ENCODE measurements at regions not wholly inside any gene's neighbourhood (a gene's known extent, or its start where the extent isn't known, plus 50 kb on each side); places are given as distances from the start of the nearest gene placed in this dataset.

DNA sequence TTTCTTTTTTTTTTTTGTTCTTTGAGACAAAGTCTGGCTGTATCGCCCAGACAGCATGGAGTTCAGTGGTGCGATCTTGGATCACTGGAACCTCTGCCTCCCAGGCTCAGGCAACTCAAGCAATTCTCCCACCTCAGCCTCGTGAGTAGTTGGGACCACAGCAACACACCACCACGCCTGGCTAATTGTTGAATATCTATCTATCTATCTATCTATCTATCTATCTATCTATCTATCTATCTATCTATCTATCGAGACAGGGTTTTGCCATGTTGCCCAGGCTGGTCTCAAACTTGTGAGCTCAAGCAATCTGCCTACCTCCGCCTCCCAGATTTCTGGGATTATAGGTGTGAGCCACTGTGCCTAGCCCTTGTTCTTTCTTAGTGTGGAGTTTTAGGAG is 143.3 kb upstream of the DPH6 start:
- H4K20me1 ChIP-seq (ENCODE audit: insufficient read depth), result no peaks in the 10 kb centered on the region
- H3K9me2 ChIP-seq (ENCODE audit: insufficient read depth, low read length), result no peaks in the 10 kb centered on the region
- no peak overlapping the region for H2AFZ ChIP-seq (ENCODE audit: low read depth, low read length)
- H3K79me2 ChIP-seq (replicated peaks; ENCODE audit: insufficient read depth, low read length), result no peaks in the 10 kb centered on the region
- no peaks in the 10 kb centered on the region for H3K9me3 ChIP-seq (ENCODE audit: low read length)
- no peak overlapping the region for H3K4me3 ChIP-seq (ENCODE audit: low read length)
- no peaks in the 10 kb centered on the region for H3K27me3 ChIP-seq (ENCODE audit: insufficient read depth, low read depth, low read length)
- no peaks in the 10 kb centered on the region for H3K36me3 ChIP-seq (ENCODE audit: insufficient read depth, low read length)
- H3K9ac ChIP-seq (ENCODE audit: low read length), result no peak overlapping the region
- TF ChIP-seq, protein P1, sequence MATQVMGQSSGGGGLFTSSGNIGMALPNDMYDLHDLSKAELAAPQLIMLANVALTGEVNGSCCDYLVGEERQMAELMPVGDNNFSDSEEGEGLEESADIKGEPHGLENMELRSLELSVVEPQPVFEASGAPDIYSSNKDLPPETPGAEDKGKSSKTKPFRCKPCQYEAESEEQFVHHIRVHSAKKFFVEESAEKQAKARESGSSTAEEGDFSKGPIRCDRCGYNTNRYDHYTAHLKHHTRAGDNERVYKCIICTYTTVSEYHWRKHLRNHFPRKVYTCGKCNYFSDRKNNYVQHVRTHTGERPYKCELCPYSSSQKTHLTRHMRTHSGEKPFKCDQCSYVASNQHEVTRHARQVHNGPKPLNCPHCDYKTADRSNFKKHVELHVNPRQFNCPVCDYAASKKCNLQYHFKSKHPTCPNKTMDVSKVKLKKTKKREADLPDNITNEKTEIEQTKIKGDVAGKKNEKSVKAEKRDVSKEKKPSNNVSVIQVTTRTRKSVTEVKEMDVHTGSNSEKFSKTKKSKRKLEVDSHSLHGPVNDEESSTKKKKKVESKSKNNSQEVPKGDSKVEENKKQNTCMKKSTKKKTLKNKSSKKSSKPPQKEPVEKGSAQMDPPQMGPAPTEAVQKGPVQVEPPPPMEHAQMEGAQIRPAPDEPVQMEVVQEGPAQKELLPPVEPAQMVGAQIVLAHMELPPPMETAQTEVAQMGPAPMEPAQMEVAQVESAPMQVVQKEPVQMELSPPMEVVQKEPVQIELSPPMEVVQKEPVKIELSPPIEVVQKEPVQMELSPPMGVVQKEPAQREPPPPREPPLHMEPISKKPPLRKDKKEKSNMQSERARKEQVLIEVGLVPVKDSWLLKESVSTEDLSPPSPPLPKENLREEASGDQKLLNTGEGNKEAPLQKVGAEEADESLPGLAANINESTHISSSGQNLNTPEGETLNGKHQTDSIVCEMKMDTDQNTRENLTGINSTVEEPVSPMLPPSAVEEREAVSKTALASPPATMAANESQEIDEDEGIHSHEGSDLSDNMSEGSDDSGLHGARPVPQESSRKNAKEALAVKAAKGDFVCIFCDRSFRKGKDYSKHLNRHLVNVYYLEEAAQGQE (IDR thresholded peaks at IDR 0.05; ENCODE audit: borderline replicate concordance), result no peak
- TF ChIP-seq TAF1 (IDR thresholded peaks at IDR 0.05; ENCODE audit: low read depth) (no peak), EZH2 (IDR thresholded peaks at IDR 0.05; ENCODE audit: borderline replicate concordance, insufficient read depth, low read length, poor library complexity, severe bottlenecking) (no peak), EP300 (conservative IDR thresholded peaks at IDR 0.05; ENCODE audit: poor library complexity, severe bottlenecking) (no peak), MXI1 (conservative IDR thresholded peaks at IDR 0.05; ENCODE audit: poor library complexity, severe bottlenecking) (no peak)
- no peak overlapping the region for H3K27ac ChIP-seq (ENCODE audit: low read length)
- H3K4me2 ChIP-seq (ENCODE audit: low read length), result no peak overlapping the region
- H3F3A ChIP-seq (ENCODE audit: insufficient read depth, low read length, poor library complexity, severe bottlenecking), result no peaks in the 10 kb centered on the region

DNA sequence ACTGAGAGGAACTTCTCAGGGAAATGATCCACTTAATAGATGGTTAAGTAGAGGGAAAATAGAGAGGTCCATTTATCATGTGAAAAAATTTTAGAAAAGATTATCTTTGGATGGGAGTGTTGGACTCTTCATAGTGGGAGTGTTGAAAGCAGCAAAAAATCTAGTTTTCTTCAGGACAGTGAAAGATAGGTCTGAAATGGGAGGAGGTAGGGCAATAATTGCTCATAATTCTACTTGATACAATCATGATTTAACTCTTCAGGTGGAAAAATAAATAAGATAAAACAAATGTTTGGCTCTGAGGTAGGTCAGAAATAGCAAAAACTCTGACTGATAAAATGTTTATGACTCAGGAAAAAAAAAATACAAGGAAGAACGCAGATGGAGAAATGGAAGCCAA is 144.1 kb upstream of the DPH6 start:
- TF ChIP-seq, protein P2, sequence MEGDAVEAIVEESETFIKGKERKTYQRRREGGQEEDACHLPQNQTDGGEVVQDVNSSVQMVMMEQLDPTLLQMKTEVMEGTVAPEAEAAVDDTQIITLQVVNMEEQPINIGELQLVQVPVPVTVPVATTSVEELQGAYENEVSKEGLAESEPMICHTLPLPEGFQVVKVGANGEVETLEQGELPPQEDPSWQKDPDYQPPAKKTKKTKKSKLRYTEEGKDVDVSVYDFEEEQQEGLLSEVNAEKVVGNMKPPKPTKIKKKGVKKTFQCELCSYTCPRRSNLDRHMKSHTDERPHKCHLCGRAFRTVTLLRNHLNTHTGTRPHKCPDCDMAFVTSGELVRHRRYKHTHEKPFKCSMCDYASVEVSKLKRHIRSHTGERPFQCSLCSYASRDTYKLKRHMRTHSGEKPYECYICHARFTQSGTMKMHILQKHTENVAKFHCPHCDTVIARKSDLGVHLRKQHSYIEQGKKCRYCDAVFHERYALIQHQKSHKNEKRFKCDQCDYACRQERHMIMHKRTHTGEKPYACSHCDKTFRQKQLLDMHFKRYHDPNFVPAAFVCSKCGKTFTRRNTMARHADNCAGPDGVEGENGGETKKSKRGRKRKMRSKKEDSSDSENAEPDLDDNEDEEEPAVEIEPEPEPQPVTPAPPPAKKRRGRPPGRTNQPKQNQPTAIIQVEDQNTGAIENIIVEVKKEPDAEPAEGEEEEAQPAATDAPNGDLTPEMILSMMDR (IDR thresholded peaks at IDR 0.05; ENCODE audit: poor library complexity, severe bottlenecking), result no peak
- TF ChIP-seq POLR2AphosphoS5 (IDR thresholded peaks at IDR 0.05) (no peak), SMC3 (conservative IDR thresholded peaks at IDR 0.05; ENCODE audit: poor library complexity) (no peak), RAD21 (conservative IDR thresholded peaks at IDR 0.05) (no peak), TAF1 (IDR thresholded peaks at IDR 0.05; ENCODE audit: low read depth) (no peak)
- H3K36me3 ChIP-seq (ENCODE audit: insufficient read depth, low read length), result no peaks in the 10 kb centered on the region
- H3K27ac ChIP-seq (ENCODE audit: low read length), result no peak overlapping the region
- H2AFZ ChIP-seq (ENCODE audit: low read depth, low read length), result no peak overlapping the region
- no peak overlapping the region for H3K4me2 ChIP-seq (ENCODE audit: low read length)
- H3K4me3 ChIP-seq (ENCODE audit: low read length), result no peak overlapping the region
- H3K9me3 ChIP-seq (ENCODE audit: low read length), result no peaks in the 10 kb centered on the region
- no peaks in the 10 kb centered on the region for H3K27me3 ChIP-seq (ENCODE audit: insufficient read depth, low read depth, low read length)
- H4K20me1 ChIP-seq (ENCODE audit: insufficient read depth), result no peaks in the 10 kb centered on the region
- H3F3A ChIP-seq (ENCODE audit: insufficient read depth, low read length, poor library complexity, severe bottlenecking), result no peaks in the 10 kb centered on the region
- H3K9ac ChIP-seq (ENCODE audit: low read length), result no peak overlapping the region
- H3K9me2 ChIP-seq (ENCODE audit: insufficient read depth, low read length), result no peaks in the 10 kb centered on the region
- H3K79me2 ChIP-seq (replicated peaks; ENCODE audit: insufficient read depth, low read length), result no peaks in the 10 kb centered on the region

DNA sequence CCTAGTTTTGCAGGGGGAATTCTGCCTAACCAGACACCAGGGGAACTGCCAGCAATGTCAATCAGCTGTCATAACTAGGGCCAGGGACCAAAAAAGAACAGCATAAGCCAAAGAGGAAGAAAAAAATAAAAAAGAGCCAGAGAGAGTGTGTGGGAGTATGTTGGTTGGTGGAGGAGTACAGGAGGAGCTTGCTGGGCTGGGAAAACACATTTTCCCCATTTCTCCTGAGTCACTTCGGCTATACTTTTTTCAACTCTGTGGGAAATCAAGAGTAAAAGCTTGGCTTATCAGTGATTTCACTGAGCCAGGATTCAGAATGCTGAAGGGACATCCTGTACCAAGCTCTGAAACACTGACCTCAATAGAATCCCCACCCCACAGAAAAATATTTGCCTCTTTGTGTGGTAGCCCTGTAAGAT is 144.7 kb upstream of the DPH6 start:
- Histone ChIP-seq H2AFZ (ENCODE audit: low read depth, low read length) (no peak overlapping the region), H3K9me3 (ENCODE audit: low read length) (no peaks in the 10 kb centered on the region), H3K36me3 (ENCODE audit: insufficient read depth, low read length) (no peaks in the 10 kb centered on the region), H3K9ac (ENCODE audit: low read length) (no peak overlapping the region), H3K79me2 (replicated peaks; ENCODE audit: insufficient read depth, low read length) (no peaks in the 10 kb centered on the region), H3K4me3 (ENCODE audit: low read length) (no peak overlapping the region), H3K27ac (ENCODE audit: low read length) (no peak overlapping the region), H3K27me3 (ENCODE audit: insufficient read depth, low read depth, low read length) (no peaks in the 10 kb centered on the region), H3K4me2 (ENCODE audit: low read length) (no peak overlapping the region), H4K20me1 (ENCODE audit: insufficient read depth) (no peaks in the 10 kb centered on the region), H3K9me2 (ENCODE audit: insufficient read depth, low read length) (no peaks in the 10 kb centered on the region), H3F3A (ENCODE audit: insufficient read depth, low read length, poor library complexity, severe bottlenecking) (no peaks in the 10 kb centered on the region)
- no peak for TF ChIP-seq SMC3 (conservative IDR thresholded peaks at IDR 0.05; ENCODE audit: poor library complexity)
- TF ChIP-seq POLR2AphosphoS5 (IDR thresholded peaks at IDR 0.05), result no peak
- TF ChIP-seq MXI1 (conservative IDR thresholded peaks at IDR 0.05; ENCODE audit: poor library complexity, severe bottlenecking), result no peak
- TF ChIP-seq EZH2 (IDR thresholded peaks at IDR 0.05; ENCODE audit: borderline replicate concordance, insufficient read depth, low read length, poor library complexity, severe bottlenecking), result no peak
- TF ChIP-seq TAF1 (IDR thresholded peaks at IDR 0.05; ENCODE audit: low read depth), result no peak
- TF ChIP-seq, protein P2 (IDR thresholded peaks at IDR 0.05; ENCODE audit: poor library complexity, severe bottlenecking), result no peak
- TF ChIP-seq, protein P1 (IDR thresholded peaks at IDR 0.05; ENCODE audit: borderline replicate concordance), result no peak
- no peak for TF ChIP-seq RAD21 (conservative IDR thresholded peaks at IDR 0.05)
- no peak for TF ChIP-seq EP300 (conservative IDR thresholded peaks at IDR 0.05; ENCODE audit: poor library complexity, severe bottlenecking)

Measured in neural cell (in vitro differentiated cells).